K562 (cell line): ENCODE measurements at regions not wholly inside any gene's neighbourhood (a gene's known extent, or its start where the extent isn't known, plus 50 kb on each side); places are given as distances from the start of the nearest gene placed in this dataset.

Experiments
- ARID3A ChIP-seq: IDR thresholded peaks from 2 replicates; pipeline ENCODE4 v1.6.1; 2012; ENCODE audit warnings: low read depth, low read length, improper control_type of control experiment, borderline replicate concordance
- CREB3 ChIP-seq: fragments of 450-650 bp; conservative IDR thresholded peaks from 2 replicates; pipeline ENCODE4 v1.6.1; 2016; ENCODE audit warnings: missing genetic modification characterization, low read depth, mild to moderate bottlenecking, missing compliant biosample characterization, moderate library complexity
- E2F5 ChIP-seq: sonication (generic); formaldehyde crosslinking; IDR thresholded peaks from 2 replicates; pipeline ENCODE4 v1.8.0; 2022; ENCODE audit warnings: mild to moderate bottlenecking, missing genetic modification reagents
- EHMT2 ChIP-seq: fragments of 450-650 bp; IDR thresholded peaks from 2 replicates; pipeline ENCODE4 v1.6.1; 2018; ENCODE audit warnings: antibody characterized with exemption
- FOXP1 ChIP-seq: sonication (generic); formaldehyde crosslinking; IDR thresholded peaks from 2 replicates; pipeline ENCODE4 v1.8.0; 2022; ENCODE audit warnings: mild to moderate bottlenecking, missing genetic modification reagents
- MAFF ChIP-seq: IDR thresholded peaks from 2 replicates; pipeline ENCODE4 v1.6.1; 2012; ENCODE audit warnings: low read length, improper control_type of control experiment
- MAFK ChIP-seq: IDR thresholded peaks from 2 replicates; pipeline ENCODE4 v1.6.1; 2011; ENCODE audit warnings: low read length, improper control_type of control experiment
- MAZ ChIP-seq, 2 experiments: fragments of 450-650 bp in 1 of 2; sonication (generic) in 1 of 2; formaldehyde crosslinking; IDR thresholded peaks in 1 of 2; conservative IDR thresholded peaks in 1 of 2; 2 replicates each; pipeline versions ENCODE4 v1.4.0 to v1.5.0; 2020; ENCODE audit warnings: mild to moderate bottlenecking in 1 of 2, missing genetic modification reagents in 1 of 2
- MTA1 ChIP-seq: fragments of 450-650 bp; IDR thresholded peaks from 2 replicates; pipeline ENCODE4 v1.6.1; 2017; ENCODE audit warnings: borderline replicate concordance
- NONO ChIP-seq, 2 experiments: fragments of 200-400 bp in 1 of 2; fragments of 450-650 bp in 1 of 2; formaldehyde crosslinking in 1 of 2; IDR thresholded peaks; 2 replicates each; pipeline ENCODE4 v1.6.1; 2017; ENCODE audit warnings: low read depth in 2 of 2, mild to moderate bottlenecking in 2 of 2, moderate library complexity in 2 of 2, low read length in 1 of 2
- POLR2H ChIP-seq: IDR thresholded peaks from 2 replicates; pipeline ENCODE4 v1.6.1; 2016; ENCODE audit warnings: missing genetic modification characterization, low read depth, mild to moderate bottlenecking, control low read depth, missing compliant biosample characterization, moderate library complexity
- RBBP5 ChIP-seq: fragments of 200-600 bp; sonication (generic); IDR thresholded peaks from 2 replicates; pipeline ENCODE4 v1.6.1; 2012; ENCODE audit warnings: borderline replicate concordance, mild to moderate bottlenecking, low read length, control low read depth, inconsistent platforms; ENCODE audit not compliant: insufficient read depth, poor library complexity, severe bottlenecking
- SAFB ChIP-seq: fragments of 200-400 bp; formaldehyde crosslinking; IDR thresholded peaks from 2 replicates; pipeline ENCODE4 v1.6.1; 2017; ENCODE audit warnings: low read depth, low read length, borderline replicate concordance
- TAF1 ChIP-seq: IDR thresholded peaks from 2 replicates; pipeline ENCODE4 v1.6.1; 2011; ENCODE audit warnings: mild to moderate bottlenecking, low read length, moderate library complexity; ENCODE audit not compliant: insufficient read depth, control insufficient read depth, severe bottlenecking; ENCODE audit errors: extremely low read depth
- TFE3 ChIP-seq: fragments of 450-650 bp; formaldehyde crosslinking; IDR thresholded peaks from 2 replicates; pipeline ENCODE4 v1.4.0; 2020; ENCODE audit warnings: mild to moderate bottlenecking, mixed read lengths
- THRA ChIP-seq: fragments of 450-650 bp; IDR thresholded peaks from 2 replicates; pipeline ENCODE4 v1.6.1; 2017; ENCODE audit warnings: mild to moderate bottlenecking, moderate library complexity
- ZC3H8 ChIP-seq: fragments of 450-650 bp; IDR thresholded peaks from 2 replicates; pipeline ENCODE4 v1.6.1; 2017
- ZNF24 ChIP-seq: fragments of 450-650 bp; IDR thresholded peaks from 2 replicates; pipeline ENCODE4 v1.6.1; 2016
- ZNF445 ChIP-seq: fragments of 250-450 bp; sonication (Bioruptor Pico); IDR thresholded peaks from 2 replicates; pipeline ENCODE4 v1.4.0; 2020; ENCODE audit warnings: low read depth, mild to moderate bottlenecking, moderate library complexity
- ZNF561 ChIP-seq: fragments of 450-650 bp; formaldehyde crosslinking; conservative IDR thresholded peaks from 2 replicates; pipeline ENCODE4 v1.4.0; 2020; ENCODE audit warnings: mild to moderate bottlenecking, moderate library complexity

GRCh38 chr6:14474816-14475215 is 357.2 kb downstream of the CD83 start (continued):
- TF ChIP-seq ARID3A (no peak), SAFB (no peak), E2F5 (no peak), POLR2H (tag) (no peak), RBBP5 (peak; percentile 20), ZNF24 (no peak), CREB3 (tag) (0 out of 2 replicates have a peak, but pooled peaks have one; percentile 70), NONO (IDR thresholded peaks at IDR 0.05; ENCODE audit: low read depth in 2 of 2, low read length in 1 of 2) (no peak), ZNF561 (no peak), MAFF (peak; percentile 60), THRA (no peak), TFE3 (CRISPR knock-in tag) (no peak), FOXP1 (CRISPR knock-in tag) (no peak), ZC3H8 (no peak), EHMT2 (no peak), TAF1 (no peak), MAZ (CRISPR knock-in tag; conservative IDR thresholded peaks at IDR 0.05 in 1 of 2, IDR thresholded peaks at IDR 0.05 in 1 of 2) (peak in 1 of 2 experiments; percentile 51; a peak in 2 of 4 replicates), ZNF445 (CRISPR knock-in tag) (no peak), MAFK (peak; percentile 60; the same call in 1 of the 2 replicates), MTA1 (no peak)
